Lower lobe of right lung (tissue), 2 donors: ENCODE measurements at regions not wholly inside any gene's neighbourhood (a gene's known extent, or its start where the extent isn't known, plus 50 kb on each side); places are given as distances from the start of the nearest gene placed in this dataset.

Source experiments
- ATAC-seq, 2 donors: fragments of 200-7000 bp; cut with Tn5 transposase; one replicate each; pipeline ENCODE4 v1.9.1; 2020 to 2022; ENCODE audit warnings: mild to moderate bottlenecking in 2 of 2, moderate library complexity in 2 of 2
- DNase-seq: peaks from one replicate; pipeline ENCODE4 v3.0.0-alpha.2; 2020
- H3K27ac ChIP-seq: fragments of 200-600 bp; one replicate; pipeline ENCODE4 v1.8.0; 2022
- H3K27me3 ChIP-seq: fragments of 200-600 bp; one replicate; pipeline ENCODE4 v1.8.0; 2022; ENCODE audit warnings: low read depth
- H3K36me3 ChIP-seq: fragments of 200-600 bp; one replicate; pipeline ENCODE4 v1.8.0; 2022; ENCODE audit warnings: mild to moderate bottlenecking
- H3K4me1 ChIP-seq: fragments of 200-600 bp; one replicate; pipeline ENCODE4 v1.8.0; 2022
- H3K4me3 ChIP-seq: fragments of 200-600 bp; one replicate; pipeline ENCODE4 v1.8.0; 2022; ENCODE audit warnings: mild to moderate bottlenecking
- H3K9me3 ChIP-seq: fragments of 200-600 bp; one replicate; pipeline ENCODE4 v1.8.0; 2022
- CTCF ChIP-seq: fragments of 200-600 bp; IDR thresholded peaks from one replicate; pipeline ENCODE4 v1.8.0; 2022; ENCODE audit warnings: antibody characterized with exemption, mild to moderate bottlenecking
- intact Hi-C: fragments of 100-400 bp; cut with DNase I; formaldehyde crosslinking; loops from one replicate; pipeline ENCODE4 v1.11.0; 2022
- donor health status: DM: no; HTN: yes; CAD: no; lungs with severe emphysema.

GRCh38 chr1:59074598-59074997 is 222.3 kb upstream of the FGGY start:
- intact Hi-C loops, result no loop called here
- Histone ChIP-seq H3K27me3 (no peaks in the 10 kb centered on the region), H3K9me3 (no peaks in the 10 kb centered on the region), H3K4me3 (no peak overlapping the region), H3K36me3 (no peaks in the 10 kb centered on the region), H3K27ac (no peak overlapping the region), H3K4me1 (peaks cover 36% of the 10 kb centered on the region)
- no peak for ATAC-seq
- no peak for DNase-seq
- TF ChIP-seq CTCF, result no peak

GRCh38 chr1:59075021-59075420 is 221.9 kb upstream of the FGGY start:
- Histone ChIP-seq H3K4me1 (peaks cover 41% of the 10 kb centered on the region), H3K9me3 (no peaks in the 10 kb centered on the region), H3K36me3 (no peaks in the 10 kb centered on the region), H3K27ac (no peak overlapping the region), H3K4me3 (no peak overlapping the region), H3K27me3 (no peaks in the 10 kb centered on the region)
- intact Hi-C loops, result no loop called here
- no peak for TF ChIP-seq CTCF
- DNase-seq (no peak), ATAC-seq (no peak)

GRCh38 chr1:59076612-59077011 is 220.3 kb upstream of the FGGY start:
- Histone ChIP-seq H3K9me3 (no peaks in the 10 kb centered on the region), H3K27me3 (no peaks in the 10 kb centered on the region), H3K4me1 (peaks cover 35% of the 10 kb centered on the region), H3K27ac (no peak overlapping the region), H3K36me3 (no peaks in the 10 kb centered on the region), H3K4me3 (no peak overlapping the region)
- TF ChIP-seq CTCF, result peak; percentile 20
- DNase-seq, result no peak
- ATAC-seq, result peak in 1 of 2 donors; percentile 37
- intact Hi-C loops, result no loop called here

GRCh38 chr1:59077466-59078069 is 219.3 kb upstream of the FGGY start:
- Histone ChIP-seq H3K4me1 (peaks cover 25% of the 10 kb centered on the region), H3K27ac (no peak overlapping the region), H3K36me3 (no peaks in the 10 kb centered on the region), H3K27me3 (no peaks in the 10 kb centered on the region), H3K9me3 (no peaks in the 10 kb centered on the region), H3K4me3 (no peak overlapping the region)
- TF ChIP-seq CTCF, result no peak
- intact Hi-C loops, result no loop called here
- DNase-seq (no peak), ATAC-seq (no peak)

GRCh38 chr1:59078070-59078800 is 218.7 kb upstream of the FGGY start:
- Histone ChIP-seq H3K27ac (no peak overlapping the region), H3K4me1 (peaks cover 22% of the 10 kb centered on the region), H3K4me3 (no peak overlapping the region), H3K27me3 (no peaks in the 10 kb centered on the region), H3K9me3 (no peaks in the 10 kb centered on the region), H3K36me3 (no peaks in the 10 kb centered on the region)
- intact Hi-C loops, result no loop called here
- no peak for TF ChIP-seq CTCF
- DNase-seq (no peak), ATAC-seq (peak; percentile 53 to 75)
